Endodermal cell (in vitro differentiated cells): ENCODE measurements at regions not wholly inside any gene's neighbourhood (a gene's known extent, or its start where the extent isn't known, plus 50 kb on each side); places are given as distances from the start of the nearest gene placed in this dataset.

ENCODE experiments used
- DNase-seq: peaks from one replicate; pipeline ENCODE4 v3.0.0-alpha.2; 2017
- H3K27ac ChIP-seq: 2 replicates; pipeline ENCODE4 v1.5.1; 2013; ENCODE audit warnings: mild to moderate bottlenecking, low read depth, low read length, moderate library complexity
- H3K27me3 ChIP-seq: 2 replicates; pipeline ENCODE4 v1.6.1; 2013; ENCODE audit warnings: mild to moderate bottlenecking, low read length, moderate library complexity; ENCODE audit not compliant: insufficient read depth, control insufficient read depth, poor library complexity, severe bottlenecking
- H3K36me3 ChIP-seq: 2 replicates; pipeline ENCODE4 v1.7.0; 2013; ENCODE audit warnings: mild to moderate bottlenecking, low read length, moderate library complexity; ENCODE audit not compliant: control insufficient read depth, insufficient read depth
- H3K4me1 ChIP-seq: one replicate; pipeline ENCODE4 v1.7.0; 2013; ENCODE audit warnings: low read length; ENCODE audit not compliant: control insufficient read depth, insufficient read depth
- H3K4me3 ChIP-seq: 2 replicates; pipeline ENCODE4 v1.5.1; 2013; ENCODE audit warnings: mild to moderate bottlenecking, low read length, moderate library complexity
- H3K9ac ChIP-seq: 2 replicates; pipeline ENCODE4 v1.6.1; 2013; ENCODE audit warnings: mild to moderate bottlenecking, low read length, moderate library complexity; ENCODE audit not compliant: poor library complexity, severe bottlenecking; ENCODE audit errors: extremely low read depth
- H3K9me3 ChIP-seq: 2 replicates; pipeline ENCODE4 v1.6.1; 2013; ENCODE audit warnings: mild to moderate bottlenecking, low read length, moderate library complexity; ENCODE audit not compliant: control insufficient read depth
- H3K27ac Mint-ChIP-seq: 2 replicates; pipeline ENCODE4 v1.8.0; 2020; ENCODE audit warnings: mixed read lengths
- H3K27me3 Mint-ChIP-seq: 2 replicates; pipeline ENCODE4 v1.8.0; 2021; ENCODE audit warnings: mild to moderate bottlenecking, mixed read lengths; ENCODE audit not compliant: insufficient read depth
- H3K36me3 Mint-ChIP-seq: 2 replicates; pipeline ENCODE4 v1.8.0; 2020; ENCODE audit warnings: low read depth, mixed read lengths
- H3K4me1 Mint-ChIP-seq: 2 replicates; pipeline ENCODE4 v1.8.0; 2020; ENCODE audit warnings: mixed read lengths
- H3K4me3 Mint-ChIP-seq: 2 replicates; pipeline ENCODE4 v1.8.0; 2020; ENCODE audit warnings: mild to moderate bottlenecking, moderate library complexity, mixed read lengths
- H3K9me3 Mint-ChIP-seq: 2 replicates; pipeline ENCODE4 v1.8.0; 2020; ENCODE audit warnings: mild to moderate bottlenecking, mixed read lengths
- CTCF ChIP-seq: fragments of 200-600 bp; sonication (generic); conservative IDR thresholded peaks from 2 replicates; pipeline ENCODE4 v1.5.0; 2021; ENCODE audit warnings: antibody characterized with exemption, mild to moderate bottlenecking
- WGBS, 2 experiments: methylation state at CpG; one replicate each; pipeline versions ENCODE4 v1.1.5 to v1.1.7; 2013; ENCODE audit warnings: missing lambda C conversion rate in 2 of 2, mixed read lengths in 1 of 2; ENCODE audit not compliant: insufficient coverage in 1 of 2, insufficient read length in 1 of 2; 5-methylcytosine and 5-hydroxymethylcytosine counted together

- no peak overlapping the region for H3K4me3 Mint-ChIP-seq
- WGBS, 2 experiments: 40 to 50% methylated on average over 7 to 8 of the region's 8 CpGs
- peak; percentile 89 for TF ChIP-seq CTCF
Measured at GRCh38 chr2:161063157-161063945, 96.9 kb upstream of the TANK start.

GRCh38 chr2:161063946-161064306 lies 96.3 kb upstream of the TANK start:
- H3K27ac Mint-ChIP-seq: no peak overlapping the region
- H3K36me3 Mint-ChIP-seq: no peaks in the 10 kb centered on the region
- peaks cover 2% of the 10 kb centered on the region for H3K27me3 Mint-ChIP-seq
- H3K27me3 ChIP-seq: no peaks in the 10 kb centered on the region
- H3K4me1 Mint-ChIP-seq: peaks cover 17% of the 10 kb centered on the region
- no peak for DNase-seq
- no peak overlapping the region for H3K4me3 Mint-ChIP-seq
- peaks cover 3% of the 10 kb centered on the region for H3K4me1 ChIP-seq
- H3K36me3 ChIP-seq: no peaks in the 10 kb centered on the region
- no peak for TF ChIP-seq CTCF
- H3K4me3 ChIP-seq: no peak overlapping the region
- WGBS, 2 experiments: 0 to 34% methylated on average over 1 to 2 of the region's 2 CpGs
- no peak overlapping the region for H3K9ac ChIP-seq
- no peaks in the 10 kb centered on the region for H3K9me3 Mint-ChIP-seq
- no peaks in the 10 kb centered on the region for H3K9me3 ChIP-seq
- H3K27ac ChIP-seq: no peak overlapping the region

More at GRCh38 chr2:161063157-161063945, 96.9 kb upstream of the TANK start:
- peak; percentile 92 for DNase-seq
- Histone ChIP-seq H3K9ac (no peak overlapping the region), H3K9me3 (no peaks in the 10 kb centered on the region), H3K36me3 (no peaks in the 10 kb centered on the region), H3K4me3 (no peak overlapping the region), H3K27me3 (no peaks in the 10 kb centered on the region), H3K27ac (no peak overlapping the region), H3K4me1 (peaks cover 3% of the 10 kb centered on the region)
- Mint-ChIP-seq H3K9me3 (no peaks in the 10 kb centered on the region), H3K27ac (no peak overlapping the region), H3K36me3 (no peaks in the 10 kb centered on the region), H3K4me1 (peaks cover 17% of the 10 kb centered on the region), H3K27me3 (peaks cover 2% of the 10 kb centered on the region)

DNA sequence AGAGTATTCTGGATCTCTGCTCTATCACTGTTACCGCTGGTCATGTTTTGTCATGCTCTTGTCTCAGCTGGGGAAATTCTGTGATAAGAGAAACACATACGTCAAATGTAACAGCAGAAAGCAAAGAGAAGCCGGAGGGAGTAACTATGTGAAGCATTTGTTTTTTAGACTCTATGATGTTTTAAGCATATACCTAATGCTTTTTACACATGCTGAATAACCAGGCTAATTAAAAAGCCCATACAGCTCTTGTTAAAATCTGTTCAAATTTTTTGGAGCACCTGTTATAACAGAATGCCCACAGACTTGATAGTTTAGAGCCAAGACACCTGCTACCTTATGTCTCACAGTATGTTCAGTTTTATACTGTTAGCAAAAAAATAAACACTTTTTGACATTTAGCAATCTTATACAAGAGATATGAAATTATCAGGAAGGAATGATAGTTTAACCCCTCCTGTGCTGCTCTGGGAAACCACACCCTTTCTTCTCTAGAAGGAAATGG lies 92.3 kb upstream of the TANK start:
- H3K9me3 ChIP-seq: no peaks in the 10 kb centered on the region
- DNase-seq: no peak
- no peak overlapping the region for H3K4me3 ChIP-seq
- H3K9me3 Mint-ChIP-seq: peaks cover 3% of the 10 kb centered on the region
- no peaks in the 10 kb centered on the region for H3K36me3 Mint-ChIP-seq
- no peaks in the 10 kb centered on the region for H3K27me3 ChIP-seq
- no peak for TF ChIP-seq CTCF
- H3K36me3 ChIP-seq: no peaks in the 10 kb centered on the region
- peaks cover 2% of the 10 kb centered on the region for H3K27me3 Mint-ChIP-seq
- H3K27ac Mint-ChIP-seq: no peak overlapping the region
- no peak overlapping the region for H3K9ac ChIP-seq
- H3K4me1 Mint-ChIP-seq: peaks cover 7% of the 10 kb centered on the region
- peaks cover 3% of the 10 kb centered on the region for H3K4me1 ChIP-seq
- WGBS, 2 experiments: 91 to 93% methylated on average over 2 to 3 of the region's 3 CpGs
- H3K27ac ChIP-seq: no peak overlapping the region
- H3K4me3 Mint-ChIP-seq: no peak overlapping the region
